ENCODE measurements at regions not wholly inside any gene's neighbourhood (a gene's known extent, or its start where the extent isn't known, plus 50 kb on each side); places are given as distances from the start of the nearest gene placed in this dataset.

- peaks cover 0 to 6% (median 0%) of the 10 kb centered on the region in 4 experiments; a peak in 2 of 8 replicates for H3K36me3 ChIP-seq (ENCODE audit: control insufficient read depth in 2 of 4, insufficient read depth in 4 of 4, low read length in 3 of 4)
- FAIRE-seq: no peak
- H3K9me3 ChIP-seq (ENCODE audit: insufficient read depth in 2 of 2, low read depth in 1 of 2, low read length in 1 of 2): peaks cover 12 to 16% of the 10 kb centered on the region in 2 experiments; a peak in 3 of 4 replicates
- H2BK120ac ChIP-seq (replicated peaks; ENCODE audit: low read depth, low read length): no peak overlapping the region
- H3K23ac ChIP-seq (ENCODE audit: insufficient read length): no peak overlapping the region
- no peak overlapping the region for H3K4me2 ChIP-seq (ENCODE audit: insufficient read depth in 1 of 2, low read depth in 2 of 2, low read length in 2 of 2)
- WGBS, 2 experiments (ENCODE audit: extremely low coverage in 1 of 2, insufficient coverage in 1 of 2, insufficient read length in 1 of 2, insufficient replicate concordance in 2 of 2, low coverage in 1 of 2, low lambda C conversion rate in 2 of 2, missing lambda C conversion rate in 1 of 2): 95% methylated on average over 1 of the region's 1 CpG; no CpG with 5 or more reads in 1 of the 2 experiments
- no peaks in the 10 kb centered on the region for H3K79me1 ChIP-seq (ENCODE audit: low read depth, low read length)
- H2BK15ac ChIP-seq (ENCODE audit: low read length): no peak overlapping the region
- TF ChIP-seq BACH1 (IDR thresholded peaks at IDR 0.05; ENCODE audit: low read length): no peak
- TF ChIP-seq RFX5 (IDR thresholded peaks at IDR 0.05; ENCODE audit: borderline replicate concordance, low read depth, low read length): no peak
- TF ChIP-seq RAD21 (IDR thresholded peaks at IDR 0.05 in 1 of 2, conservative IDR thresholded peaks at IDR 0.05 in 1 of 2; ENCODE audit: low read depth in 2 of 2, low read length in 2 of 2): no peak
- peak; percentile 14; the same call in 1 of the 2 replicates for TF ChIP-seq MAFK (IDR thresholded peaks at IDR 0.05; ENCODE audit: low read depth, low read length)
- no peak for TF ChIP-seq FOSL1 (IDR thresholded peaks at IDR 0.05; ENCODE audit: insufficient read depth, low read depth, low read length)
- TF ChIP-seq, protein P1, sequence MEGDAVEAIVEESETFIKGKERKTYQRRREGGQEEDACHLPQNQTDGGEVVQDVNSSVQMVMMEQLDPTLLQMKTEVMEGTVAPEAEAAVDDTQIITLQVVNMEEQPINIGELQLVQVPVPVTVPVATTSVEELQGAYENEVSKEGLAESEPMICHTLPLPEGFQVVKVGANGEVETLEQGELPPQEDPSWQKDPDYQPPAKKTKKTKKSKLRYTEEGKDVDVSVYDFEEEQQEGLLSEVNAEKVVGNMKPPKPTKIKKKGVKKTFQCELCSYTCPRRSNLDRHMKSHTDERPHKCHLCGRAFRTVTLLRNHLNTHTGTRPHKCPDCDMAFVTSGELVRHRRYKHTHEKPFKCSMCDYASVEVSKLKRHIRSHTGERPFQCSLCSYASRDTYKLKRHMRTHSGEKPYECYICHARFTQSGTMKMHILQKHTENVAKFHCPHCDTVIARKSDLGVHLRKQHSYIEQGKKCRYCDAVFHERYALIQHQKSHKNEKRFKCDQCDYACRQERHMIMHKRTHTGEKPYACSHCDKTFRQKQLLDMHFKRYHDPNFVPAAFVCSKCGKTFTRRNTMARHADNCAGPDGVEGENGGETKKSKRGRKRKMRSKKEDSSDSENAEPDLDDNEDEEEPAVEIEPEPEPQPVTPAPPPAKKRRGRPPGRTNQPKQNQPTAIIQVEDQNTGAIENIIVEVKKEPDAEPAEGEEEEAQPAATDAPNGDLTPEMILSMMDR (IDR thresholded peaks at IDR 0.05; ENCODE audit: control extremely low read depth in 1 of 3, insufficient read depth in 1 of 3, low read depth in 1 of 3, low read length in 3 of 3): no peak
- no peak for TF ChIP-seq NANOG (IDR thresholded peaks at IDR 0.05; ENCODE audit: insufficient read depth, low read depth, low read length, poor library complexity, severe bottlenecking)
- no peaks in the 10 kb centered on the region for H4K20me1 ChIP-seq (replicated peaks in 1 of 2; ENCODE audit: control insufficient read depth in 1 of 2, insufficient read depth in 2 of 2, low read length in 2 of 2)
- no peaks in the 10 kb centered on the region for H3K4me1 ChIP-seq (replicated peaks in 1 of 4; ENCODE audit: control insufficient read depth in 3 of 4, insufficient read depth in 4 of 4, low read length in 3 of 4)
- no peak overlapping the region for H4K5ac ChIP-seq (ENCODE audit: insufficient read length, low read depth, low read length)
- no peak for DNase-seq (ENCODE audit: low read depth in 1 of 2, low spot score in 2 of 2)
- H3K4me3 ChIP-seq (ENCODE audit: extremely low read depth in 1 of 4, insufficient read depth in 2 of 4, low read depth in 3 of 4, low read length in 4 of 4): no peak overlapping the region
- CTCF ChIA-PET (ENCODE audit: partially characterized antibody): interaction anchor here (0.7 kb wide), 1 partner anchor 23 kb away, joined by 4 read pairs; no protein-coding TSS in a partner anchor
- H3K18ac ChIP-seq (ENCODE audit: extremely low read depth, low read length): no peak overlapping the region
- no peaks in the 10 kb centered on the region for H3K27me3 ChIP-seq (replicated peaks in 1 of 4; ENCODE audit: control insufficient read depth in 3 of 4, extremely low read depth in 1 of 4, insufficient read depth in 3 of 4, low read length in 3 of 4)
- H2AFZ ChIP-seq (ENCODE audit: low read length): 0 out of 2 replicates have a peak overlapping the region, but pooled peaks have one; percentile 66
- H3K9ac ChIP-seq (replicated peaks in 1 of 4; ENCODE audit: extremely low read depth in 1 of 4, low read depth in 3 of 4, low read length in 3 of 4): no peak overlapping the region
- no peak overlapping the region for H4K91ac ChIP-seq (replicated peaks; ENCODE audit: insufficient read length, low read length)
- no peak overlapping the region for H2AK5ac ChIP-seq (ENCODE audit: low read depth, low read length)
- H4K8ac ChIP-seq (ENCODE audit: extremely low read depth, insufficient read depth, low read length): no peak overlapping the region
- H2BK12ac ChIP-seq (ENCODE audit: low read depth, low read length): no peak overlapping the region
- H3K56ac ChIP-seq (replicated peaks; ENCODE audit: insufficient read length, low read depth, low read length): no peak overlapping the region
- no peaks in the 10 kb centered on the region for H3K79me2 ChIP-seq (ENCODE audit: control insufficient read depth in 1 of 2, insufficient read depth in 2 of 2, low read length in 2 of 2)
- H3K4ac ChIP-seq (replicated peaks; ENCODE audit: insufficient read length, low read depth, low read length): no peak overlapping the region
- no peak overlapping the region for H3K27ac ChIP-seq (ENCODE audit: low read depth, low read length)
- H2BK20ac ChIP-seq (ENCODE audit: low read length): no peak overlapping the region
- H2BK5ac ChIP-seq (ENCODE audit: low read depth, low read length): no peak overlapping the region
- H3K14ac ChIP-seq (ENCODE audit: insufficient read length): no peak overlapping the region
- POLR2A ChIA-PET (ENCODE audit: partially characterized antibody): no interaction called here
- no peaks in the 10 kb centered on the region for H3K23me2 ChIP-seq (ENCODE audit: low read depth, low read length)
Measured at GRCh38 chr21:23217597-23217996, 2219.4 kb downstream of the NCAM2 start.
